ENCODE measurements at regions not wholly inside any gene's neighbourhood (a gene's known extent, or its start where the extent isn't known, plus 50 kb on each side); places are given as distances from the start of the nearest gene placed in this dataset.

DNA sequence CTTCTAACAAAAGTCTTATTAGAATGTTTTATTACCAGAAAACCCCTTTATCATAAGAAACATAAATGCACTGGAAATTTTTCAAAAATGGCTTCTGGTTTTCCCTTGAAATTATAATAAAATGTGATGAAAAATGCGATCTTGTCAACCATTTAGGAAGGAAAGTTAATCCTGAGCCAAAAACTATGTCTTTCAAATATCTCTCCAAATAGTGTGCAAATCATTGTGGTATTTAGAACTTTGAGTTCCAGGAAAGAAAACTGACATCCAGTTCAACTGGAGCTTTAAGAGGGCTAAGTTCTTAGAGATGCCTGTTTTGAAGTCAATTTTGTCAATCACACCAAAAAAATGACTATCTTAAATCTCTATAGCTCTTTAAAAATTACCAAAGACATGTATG, 425.4 kb downstream of the DNAH5 start:
- TF ChIP-seq, protein P1, sequence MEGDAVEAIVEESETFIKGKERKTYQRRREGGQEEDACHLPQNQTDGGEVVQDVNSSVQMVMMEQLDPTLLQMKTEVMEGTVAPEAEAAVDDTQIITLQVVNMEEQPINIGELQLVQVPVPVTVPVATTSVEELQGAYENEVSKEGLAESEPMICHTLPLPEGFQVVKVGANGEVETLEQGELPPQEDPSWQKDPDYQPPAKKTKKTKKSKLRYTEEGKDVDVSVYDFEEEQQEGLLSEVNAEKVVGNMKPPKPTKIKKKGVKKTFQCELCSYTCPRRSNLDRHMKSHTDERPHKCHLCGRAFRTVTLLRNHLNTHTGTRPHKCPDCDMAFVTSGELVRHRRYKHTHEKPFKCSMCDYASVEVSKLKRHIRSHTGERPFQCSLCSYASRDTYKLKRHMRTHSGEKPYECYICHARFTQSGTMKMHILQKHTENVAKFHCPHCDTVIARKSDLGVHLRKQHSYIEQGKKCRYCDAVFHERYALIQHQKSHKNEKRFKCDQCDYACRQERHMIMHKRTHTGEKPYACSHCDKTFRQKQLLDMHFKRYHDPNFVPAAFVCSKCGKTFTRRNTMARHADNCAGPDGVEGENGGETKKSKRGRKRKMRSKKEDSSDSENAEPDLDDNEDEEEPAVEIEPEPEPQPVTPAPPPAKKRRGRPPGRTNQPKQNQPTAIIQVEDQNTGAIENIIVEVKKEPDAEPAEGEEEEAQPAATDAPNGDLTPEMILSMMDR (IDR thresholded peaks at IDR 0.05; ENCODE audit: borderline replicate concordance, control extremely low read depth, extremely low read depth, insufficient read depth, missing control alignments): no peak
- no peak for DNase-seq (ENCODE audit: low spot score)
- in situ Hi-C loops (cut with MboI; ENCODE audit: low sequenced_read_pairs, unreplicated experiment): no loop called here

DNA sequence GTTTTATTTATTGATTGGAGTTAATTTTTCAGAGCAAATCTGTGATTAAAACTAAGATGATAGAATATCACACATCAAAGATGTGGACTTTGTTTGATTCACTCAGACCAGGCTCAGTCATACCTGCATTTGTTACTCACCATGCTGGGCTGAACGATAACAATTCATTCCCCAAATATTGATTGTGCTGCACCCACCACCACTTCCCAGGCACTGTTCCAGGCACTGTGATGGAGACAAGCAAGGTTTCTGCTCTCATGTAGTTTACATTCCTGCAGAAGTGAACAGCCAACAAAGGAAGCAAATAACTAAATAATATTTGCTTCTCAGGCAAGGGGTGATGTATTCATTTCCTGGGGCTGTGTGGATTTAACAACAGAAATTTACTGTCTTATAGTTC, 428.3 kb downstream of the DNAH5 start:
- no peak for DNase-seq (ENCODE audit: low spot score)
- TF ChIP-seq, protein P1 (IDR thresholded peaks at IDR 0.05; ENCODE audit: borderline replicate concordance, control extremely low read depth, extremely low read depth, insufficient read depth, missing control alignments): no peak
- in situ Hi-C loops (cut with MboI; ENCODE audit: low sequenced_read_pairs, unreplicated experiment): no loop called here

GRCh38 chr5:13511442-13511841, 433.0 kb downstream of the DNAH5 start:
- DNase-seq (ENCODE audit: low spot score): no peak
- in situ Hi-C loops (cut with MboI; ENCODE audit: low sequenced_read_pairs, unreplicated experiment): no loop called here
- TF ChIP-seq, protein P1 (IDR thresholded peaks at IDR 0.05; ENCODE audit: borderline replicate concordance, control extremely low read depth, extremely low read depth, insufficient read depth, missing control alignments): no peak

DNA sequence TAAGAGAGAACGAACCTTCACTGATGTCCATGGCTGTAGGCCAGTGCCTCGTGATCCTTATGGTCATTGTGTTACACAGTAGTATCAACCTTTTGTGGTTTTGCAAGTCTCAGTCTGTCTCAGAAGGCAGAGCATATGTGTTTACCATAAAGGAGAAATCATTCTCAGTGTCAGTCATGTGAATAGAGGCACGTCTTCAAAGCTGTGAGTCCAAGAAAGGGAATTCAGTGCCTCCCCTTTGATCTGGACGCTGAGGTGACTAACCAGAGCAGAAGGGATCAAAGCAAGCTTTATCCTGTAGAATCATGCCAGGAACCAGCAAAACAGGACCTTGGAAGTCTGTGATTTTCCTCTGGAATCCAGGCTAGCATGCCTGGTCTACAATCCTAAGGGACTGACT, 433.9 kb downstream of the DNAH5 start:
- DNase-seq (ENCODE audit: low spot score): no peak
- in situ Hi-C loops (cut with MboI; ENCODE audit: low sequenced_read_pairs, unreplicated experiment): no loop called here
- TF ChIP-seq, protein P1 (IDR thresholded peaks at IDR 0.05; ENCODE audit: borderline replicate concordance, control extremely low read depth, extremely low read depth, insufficient read depth, missing control alignments): no peak

DNA sequence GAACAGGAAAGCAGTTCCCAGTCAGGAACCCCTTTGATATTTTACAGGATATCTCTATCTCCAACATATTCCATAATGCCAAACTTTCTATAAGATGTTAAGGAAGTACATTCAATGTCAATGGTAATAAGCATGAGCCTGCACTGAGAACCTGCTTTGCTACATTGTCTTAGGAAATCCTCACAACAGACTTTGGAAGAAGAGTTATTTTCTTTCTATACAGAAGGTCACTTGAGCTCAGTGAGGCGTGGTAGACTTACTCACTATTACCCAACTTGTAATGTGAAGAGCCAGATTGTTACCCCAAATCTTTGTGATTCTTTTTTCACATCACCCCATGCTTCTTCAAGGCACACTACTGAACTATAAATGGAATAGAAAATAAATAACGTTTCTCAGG, 435.9 kb downstream of the DNAH5 start:
- TF ChIP-seq, protein P1 (IDR thresholded peaks at IDR 0.05; ENCODE audit: borderline replicate concordance, control extremely low read depth, extremely low read depth, insufficient read depth, missing control alignments): no peak
- no peak for DNase-seq (ENCODE audit: low spot score)
- in situ Hi-C loops (cut with MboI; ENCODE audit: low sequenced_read_pairs, unreplicated experiment): no loop called here

- TF ChIP-seq, protein P1 (IDR thresholded peaks at IDR 0.05; ENCODE audit: borderline replicate concordance, control extremely low read depth, extremely low read depth, insufficient read depth, missing control alignments): no peak
- in situ Hi-C loops (cut with MboI; ENCODE audit: low sequenced_read_pairs, unreplicated experiment): no loop called here
- DNase-seq (ENCODE audit: low spot score): no peak
Measured at GRCh38 chr5:13505326-13505725, 439.2 kb downstream of the DNAH5 start.

GRCh38 chr5:13503017-13503416, 441.5 kb downstream of the DNAH5 start:
- TF ChIP-seq, protein P1 (IDR thresholded peaks at IDR 0.05; ENCODE audit: borderline replicate concordance, control extremely low read depth, extremely low read depth, insufficient read depth, missing control alignments): no peak
- in situ Hi-C loops (cut with MboI; ENCODE audit: low sequenced_read_pairs, unreplicated experiment): no loop called here
- DNase-seq (ENCODE audit: low spot score): no peak

Measured in GM13976 (cell line).